ACC112 (cell line): ENCODE measurements at regions not wholly inside any gene's neighbourhood (a gene's known extent, or its start where the extent isn't known, plus 50 kb on each side); places are given as distances from the start of the nearest gene placed in this dataset.
"Not testable (repeated sequence)": the region's sequence is repeated elsewhere in the genome, so short reads cannot be mapped to it uniquely, and the experiment has no call there.

Source experiments
- H2AFZ ChIP-seq: fragments of 200-600 bp; sonication (generic); one replicate; pipeline ENCODE4 v1.6.0; 2017; ENCODE audit warnings: antibody characterized with exemption, low read length; ENCODE audit not compliant: unreplicated experiment
- H3K27ac ChIP-seq: fragments of 200-600 bp; sonication (generic); 2 replicates; pipeline ENCODE4 v1.5.1; 2014; ENCODE audit warnings: low read depth, mild to moderate bottlenecking, antibody characterized with exemption, low read length, moderate library complexity
- H3K27me3 ChIP-seq: fragments of 200-600 bp; sonication (generic); 2 replicates; pipeline ENCODE4 v1.6.1; 2014; ENCODE audit warnings: mild to moderate bottlenecking, antibody characterized with exemption, low read length, moderate library complexity, mixed read lengths; ENCODE audit not compliant: insufficient read depth
- H3K36me3 ChIP-seq: fragments of 200-600 bp; sonication (generic); 2 replicates; pipeline ENCODE4 v1.6.1; 2016; ENCODE audit warnings: mild to moderate bottlenecking, antibody characterized with exemption, low read length, moderate library complexity, mixed read lengths; ENCODE audit not compliant: insufficient read depth
- H3K4me1 ChIP-seq: fragments of 200-600 bp; sonication (generic); one replicate; pipeline ENCODE4 v1.6.1; 2016; ENCODE audit warnings: low read length, mixed read lengths; ENCODE audit not compliant: insufficient read depth, unreplicated experiment, control insufficient read depth
- H3K4me3 ChIP-seq: fragments of 200-600 bp; sonication (generic); 2 replicates; pipeline ENCODE4 v1.5.1; 2014; ENCODE audit warnings: mild to moderate bottlenecking, low read depth, low read length
- H3K79me2 ChIP-seq: fragments of 200-600 bp; sonication (generic); one replicate; pipeline ENCODE4 v1.6.0; 2016; ENCODE audit warnings: low read length; ENCODE audit not compliant: control insufficient read depth, unreplicated experiment, insufficient read depth

DNA sequence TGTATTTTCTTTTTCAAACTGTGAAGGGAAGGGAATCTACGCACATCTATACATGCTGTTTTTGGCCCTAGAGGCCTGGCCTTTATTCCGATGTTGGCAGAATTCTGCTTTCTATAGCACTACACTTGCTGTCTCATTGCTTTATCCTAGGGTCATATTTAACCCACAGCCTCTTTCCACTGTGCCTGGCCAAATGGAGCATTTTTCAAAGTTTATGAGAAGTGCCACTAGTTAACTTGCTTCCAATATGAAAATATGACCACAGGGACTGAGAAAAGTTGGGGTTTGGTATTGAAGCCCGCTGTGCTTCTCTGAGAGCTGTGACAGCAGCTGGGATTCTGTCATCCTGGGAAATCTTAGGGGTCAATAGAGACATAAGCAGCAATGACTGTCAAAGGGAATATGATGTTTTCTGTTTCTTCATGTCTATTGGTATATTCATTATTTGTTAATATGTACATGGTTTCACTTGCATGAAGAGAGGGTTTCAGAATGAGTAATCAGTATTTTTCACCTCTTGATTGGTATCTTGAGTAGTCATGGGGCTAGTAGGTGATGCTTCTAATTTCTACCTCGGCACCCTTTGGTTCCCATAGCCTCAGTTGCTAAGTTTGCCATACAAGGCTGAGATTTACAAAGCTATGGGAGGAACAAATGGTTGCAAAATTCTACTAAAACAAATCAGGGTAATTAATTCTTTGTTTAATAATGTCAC is 275.8 kb upstream of the RBMS3 start:
- Histone ChIP-seq H3K27me3 (no peaks in the 10 kb centered on the region), H2AFZ (no peak overlapping the region), H3K4me1 (no peaks in the 10 kb centered on the region), H3K79me2 (no peaks in the 10 kb centered on the region), H3K36me3 (no peaks in the 10 kb centered on the region), H3K4me3 (no peak overlapping the region), H3K27ac (no peak overlapping the region)

DNA sequence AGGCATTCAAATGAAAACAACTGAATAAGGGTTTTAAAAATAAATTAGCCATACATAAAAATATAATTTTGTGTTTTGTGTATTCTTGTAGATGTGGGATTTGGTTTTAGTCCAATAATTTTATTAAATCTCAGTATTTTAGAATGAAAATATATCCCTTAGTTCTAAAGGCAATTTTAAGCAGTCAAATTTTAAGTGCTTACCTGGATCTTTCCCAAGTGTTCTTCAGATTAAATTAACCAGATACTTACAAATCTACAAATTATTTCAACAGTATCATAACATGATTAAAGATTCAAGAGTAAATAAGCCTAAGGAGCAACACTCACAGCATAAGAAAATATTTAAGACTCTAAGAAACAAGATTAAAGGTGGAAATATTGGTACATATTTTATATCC is 275.0 kb upstream of the RBMS3 start:
- no peaks in the 10 kb centered on the region for H3K4me1 ChIP-seq
- no peak overlapping the region for H3K27ac ChIP-seq
- H3K4me3 ChIP-seq = no peak overlapping the region
- H3K79me2 ChIP-seq = no peaks in the 10 kb centered on the region
- H3K27me3 ChIP-seq = no peaks in the 10 kb centered on the region
- no peak overlapping the region for H2AFZ ChIP-seq
- H3K36me3 ChIP-seq = no peaks in the 10 kb centered on the region

DNA sequence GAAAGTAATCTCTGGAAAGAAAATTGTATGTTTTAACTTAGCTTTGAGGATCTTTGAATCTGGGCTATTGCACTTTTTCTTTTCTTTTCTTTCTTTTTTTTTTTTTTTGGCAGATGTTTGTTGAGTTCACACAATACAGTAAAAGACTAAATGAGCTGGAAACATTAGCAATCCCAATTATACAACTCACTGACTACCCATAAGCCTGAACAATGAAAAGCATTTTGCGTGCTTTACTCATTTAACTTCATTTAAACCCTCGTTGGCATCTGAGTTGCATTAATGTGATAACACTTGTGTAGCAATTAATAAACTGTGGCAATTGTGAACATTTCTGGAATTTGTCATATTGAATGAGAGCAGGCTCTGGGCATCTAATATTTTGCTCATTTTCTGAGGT is 269.4 kb upstream of the RBMS3 start:
- Histone ChIP-seq H3K4me1 (no peaks in the 10 kb centered on the region), H2AFZ (no peak overlapping the region), H3K4me3 (no peak overlapping the region), H3K27me3 (no peaks in the 10 kb centered on the region), H3K79me2 (no peaks in the 10 kb centered on the region), H3K27ac (no peak overlapping the region), H3K36me3 (no peaks in the 10 kb centered on the region)

DNA sequence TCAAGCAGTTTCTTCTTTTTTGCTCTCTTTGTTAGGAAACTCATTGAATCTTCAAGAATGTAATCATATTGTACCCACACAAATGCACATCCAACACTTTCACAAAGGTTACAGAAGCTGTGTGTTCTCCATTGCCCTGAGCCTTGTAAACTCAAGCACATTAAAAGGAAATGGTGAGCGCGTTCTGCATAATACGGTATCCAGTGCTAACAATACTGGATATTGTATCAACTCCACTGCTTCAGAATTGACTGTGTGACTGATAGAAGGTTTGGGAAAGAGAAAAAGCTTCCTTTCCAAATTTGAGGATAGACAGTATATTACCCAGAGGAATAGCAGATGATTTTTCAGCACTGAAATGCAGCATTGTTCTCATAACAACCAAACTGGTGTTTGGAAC is 268.9 kb upstream of the RBMS3 start:
- H3K79me2 ChIP-seq = no peaks in the 10 kb centered on the region
- H3K27me3 ChIP-seq = no peaks in the 10 kb centered on the region
- H3K4me3 ChIP-seq = no peak overlapping the region
- H3K36me3 ChIP-seq = no peaks in the 10 kb centered on the region
- no peaks in the 10 kb centered on the region for H3K4me1 ChIP-seq
- H3K27ac ChIP-seq = no peak overlapping the region
- no peak overlapping the region for H2AFZ ChIP-seq

DNA sequence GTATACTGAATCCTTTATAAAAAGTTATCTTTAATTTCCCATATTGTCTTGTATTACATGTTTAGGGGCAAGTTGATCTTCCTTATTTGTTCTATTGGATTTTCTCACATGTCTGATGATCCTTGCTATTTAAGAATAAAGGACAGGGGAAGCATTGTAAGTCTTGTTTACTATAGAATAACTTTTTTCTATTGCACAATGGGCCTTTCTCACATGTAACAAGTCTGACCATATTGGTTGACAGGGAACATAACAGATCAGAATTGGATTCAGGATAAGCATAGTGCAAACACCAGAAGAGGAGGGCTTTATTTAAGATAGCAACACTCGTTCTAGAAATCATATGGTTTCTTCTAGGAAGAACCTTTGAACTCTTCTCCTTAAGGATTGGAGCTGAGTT is 257.9 kb upstream of the RBMS3 start:
- no peak overlapping the region for H3K27ac ChIP-seq
- no peaks in the 10 kb centered on the region for H3K79me2 ChIP-seq
- no peaks in the 10 kb centered on the region for H3K27me3 ChIP-seq
- no peak overlapping the region for H2AFZ ChIP-seq
- H3K36me3 ChIP-seq = no peaks in the 10 kb centered on the region
- H3K4me3 ChIP-seq = no peak overlapping the region
- no peaks in the 10 kb centered on the region for H3K4me1 ChIP-seq

DNA sequence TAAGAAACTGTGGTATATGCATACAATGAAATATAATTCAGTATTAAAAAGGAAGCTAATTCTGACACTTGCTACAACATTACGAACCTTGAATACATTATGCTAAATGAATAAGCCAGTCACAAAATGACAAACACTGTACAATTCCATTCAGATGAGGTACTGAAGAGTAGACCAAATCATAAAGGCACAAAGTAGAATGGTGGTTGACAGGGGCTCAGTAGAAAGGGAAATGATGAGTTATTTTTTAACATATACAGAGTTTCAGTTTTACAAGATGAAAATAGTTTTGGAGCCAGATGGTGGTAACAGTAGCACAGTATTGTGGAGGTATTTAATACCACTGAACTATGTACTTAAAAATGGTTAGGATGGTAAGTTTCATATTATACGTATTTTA is 254.6 kb upstream of the RBMS3 start:
- no peak overlapping the region for H3K27ac ChIP-seq
- no peaks in the 10 kb centered on the region for H3K36me3 ChIP-seq
- no peak overlapping the region for H2AFZ ChIP-seq
- H3K4me3 ChIP-seq = no peak overlapping the region
- no peaks in the 10 kb centered on the region for H3K79me2 ChIP-seq
- H3K4me1 ChIP-seq = no peaks in the 10 kb centered on the region
- no peaks in the 10 kb centered on the region for H3K27me3 ChIP-seq

DNA sequence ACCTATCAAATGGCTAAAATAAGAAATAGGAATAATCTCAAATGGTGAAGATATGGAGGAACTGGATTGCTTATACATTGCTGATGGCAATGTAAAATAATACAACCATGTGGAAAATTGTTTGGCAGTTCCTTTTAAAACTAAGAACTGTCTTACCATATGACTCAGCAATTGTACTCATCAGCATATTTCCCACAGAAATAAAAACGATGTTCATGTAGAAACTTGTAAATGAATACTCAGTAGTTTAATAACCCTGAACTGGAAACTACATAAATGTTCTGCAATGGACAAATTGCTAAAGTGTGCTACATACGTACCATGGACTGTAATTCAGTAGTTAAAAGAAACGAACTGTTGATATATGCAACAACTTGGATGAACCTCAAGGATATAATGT is 253.9 kb upstream of the RBMS3 start:
- no peak overlapping the region for H3K27ac ChIP-seq
- no peaks in the 10 kb centered on the region for H3K79me2 ChIP-seq
- H3K4me1 ChIP-seq = no peaks in the 10 kb centered on the region
- no peaks in the 10 kb centered on the region for H3K36me3 ChIP-seq
- H2AFZ ChIP-seq = no peak overlapping the region
- H3K27me3 ChIP-seq = no peaks in the 10 kb centered on the region
- no peak overlapping the region for H3K4me3 ChIP-seq

DNA sequence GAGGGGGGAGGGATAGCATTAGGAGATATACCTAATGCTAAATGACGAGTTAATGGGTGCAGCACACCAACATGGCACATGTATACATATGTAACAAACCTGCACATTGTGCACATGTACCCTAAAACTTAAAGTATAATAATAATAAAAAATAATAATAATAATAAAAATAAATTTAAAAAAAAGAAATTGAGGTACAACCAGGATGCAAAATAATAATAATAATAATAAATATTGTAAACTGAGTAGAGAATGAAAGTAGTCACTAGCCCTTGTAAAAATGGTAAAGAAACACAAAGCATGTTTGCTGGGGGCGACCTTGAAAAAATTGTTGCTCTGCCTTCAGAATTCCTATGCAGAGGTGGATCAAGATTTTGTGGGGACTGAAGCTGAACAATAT is 249.7 kb upstream of the RBMS3 start:
- not testable (repeated sequence) for H3K79me2 ChIP-seq, H3K36me3 ChIP-seq, H3K27me3 ChIP-seq, H3K4me1 ChIP-seq, H2AFZ ChIP-seq, H3K27ac ChIP-seq, H3K4me3 ChIP-seq

DNA sequence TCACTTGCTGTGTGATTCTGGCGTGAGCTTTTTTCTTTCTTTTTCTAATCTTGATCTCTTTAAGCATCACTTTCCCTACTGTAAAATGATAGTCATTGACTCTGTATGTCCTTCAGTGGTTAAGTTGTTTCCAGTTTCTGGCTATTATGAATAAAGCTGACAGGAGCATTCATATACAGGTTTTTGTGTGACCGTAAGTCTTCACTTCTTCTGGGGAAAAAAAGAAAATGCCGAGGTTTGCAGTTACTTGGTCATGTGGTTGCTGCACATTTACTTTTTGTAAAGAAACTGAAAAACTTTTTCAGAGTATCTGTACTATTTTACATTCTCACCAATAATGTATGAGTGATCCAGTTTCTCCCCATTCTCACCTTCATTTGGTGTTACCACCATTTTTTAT is 247.4 kb upstream of the RBMS3 start:
- no peak overlapping the region for H3K4me3 ChIP-seq
- no peak overlapping the region for H3K27ac ChIP-seq
- no peak overlapping the region for H2AFZ ChIP-seq
- H3K79me2 ChIP-seq = no peaks in the 10 kb centered on the region
- H3K36me3 ChIP-seq = no peaks in the 10 kb centered on the region
- H3K4me1 ChIP-seq = no peaks in the 10 kb centered on the region
- no peaks in the 10 kb centered on the region for H3K27me3 ChIP-seq

DNA sequence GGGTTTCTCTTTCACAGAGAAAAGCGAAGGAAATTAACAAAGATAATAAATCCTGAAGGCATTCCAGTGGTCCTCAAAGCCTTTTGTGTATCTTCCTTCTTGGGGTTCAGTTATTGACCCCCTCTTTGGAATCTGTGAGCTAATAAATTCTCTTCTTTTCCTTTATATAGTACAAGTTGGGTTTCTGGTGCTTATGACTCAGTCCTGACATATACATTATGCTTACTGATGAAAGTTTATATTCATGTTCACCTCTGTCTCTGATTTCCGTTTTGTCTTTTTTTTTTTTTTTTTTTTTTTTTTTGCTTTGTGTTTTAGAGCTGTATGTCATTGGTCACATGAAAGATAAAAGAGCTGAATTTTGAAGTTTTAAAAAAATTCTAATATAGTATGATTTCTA is 230.7 kb upstream of the RBMS3 start:
- Histone ChIP-seq H3K27ac (no peak overlapping the region), H2AFZ (no peak overlapping the region), H3K36me3 (no peaks in the 10 kb centered on the region), H3K4me1 (no peaks in the 10 kb centered on the region), H3K27me3 (no peaks in the 10 kb centered on the region), H3K79me2 (no peaks in the 10 kb centered on the region), H3K4me3 (no peak overlapping the region)

DNA sequence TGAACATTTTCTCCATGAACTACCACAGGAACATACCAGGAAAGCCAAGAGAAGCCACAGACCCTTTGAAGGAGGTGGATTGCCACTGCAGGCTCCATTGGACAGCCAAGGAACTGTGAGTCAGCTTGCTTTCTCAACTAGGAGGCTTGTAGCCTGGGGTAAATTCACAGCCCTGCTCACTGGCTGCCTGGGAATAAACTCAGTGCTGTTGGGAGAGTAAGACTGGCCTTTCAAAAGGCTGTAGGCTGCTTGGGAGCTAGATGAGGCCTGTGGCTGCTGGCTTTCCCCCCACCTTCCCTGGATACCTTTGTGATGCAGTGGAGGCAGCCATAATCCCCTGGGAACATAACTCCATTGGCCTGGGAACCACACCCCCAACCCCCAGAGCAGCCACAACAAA is 223.5 kb upstream of the RBMS3 start:
- Histone ChIP-seq H3K27ac (no peak overlapping the region), H2AFZ (no peak overlapping the region), H3K27me3 (no peaks in the 10 kb centered on the region), H3K79me2 (no peaks in the 10 kb centered on the region), H3K4me1 (no peaks in the 10 kb centered on the region), H3K4me3 (no peak overlapping the region), H3K36me3 (no peaks in the 10 kb centered on the region)
